Suprapubic skin (tissue), 4 donors: ENCODE measurements at regions not wholly inside any gene's neighbourhood (a gene's known extent, or its start where the extent isn't known, plus 50 kb on each side); places are given as distances from the start of the nearest gene placed in this dataset.
A peak's percentile ranks its signal among the peaks of the same experiment; 100 is the strongest.

Source experiments
- EP300 ChIP-seq: sonication (generic); formaldehyde crosslinking; IDR thresholded peaks from one replicate; pipeline ENCODE4 v1.6.1; 2017; ENCODE audit warnings: antibody characterized with exemption
- POLR2A ChIP-seq, 2 donors: fragments of 450-650 bp; IDR thresholded peaks; one replicate each; pipeline ENCODE4 v1.6.1; 2017; ENCODE audit warnings: antibody characterized with exemption in 2 of 2, mild to moderate bottlenecking in 2 of 2, moderate library complexity in 2 of 2
- POLR2AphosphoS5 ChIP-seq, 3 donors: sonication (generic); formaldehyde crosslinking; IDR thresholded peaks; one replicate each; pipeline ENCODE4 v1.6.1; 2017; ENCODE audit warnings: antibody characterized with exemption in 3 of 3
- TF ChIP-seq, protein P1 (sequence below), 2 donors: fragments of 200-600 bp in 1 of 2; fragments of 450-650 bp in 1 of 2; sonication (generic) in 1 of 2; IDR thresholded peaks; one replicate each; pipeline ENCODE4 v1.5.1; 2016 to 2019; ENCODE audit warnings: antibody characterized with exemption in 2 of 2, mild to moderate bottlenecking in 1 of 2, moderate library complexity in 1 of 2

DNA sequence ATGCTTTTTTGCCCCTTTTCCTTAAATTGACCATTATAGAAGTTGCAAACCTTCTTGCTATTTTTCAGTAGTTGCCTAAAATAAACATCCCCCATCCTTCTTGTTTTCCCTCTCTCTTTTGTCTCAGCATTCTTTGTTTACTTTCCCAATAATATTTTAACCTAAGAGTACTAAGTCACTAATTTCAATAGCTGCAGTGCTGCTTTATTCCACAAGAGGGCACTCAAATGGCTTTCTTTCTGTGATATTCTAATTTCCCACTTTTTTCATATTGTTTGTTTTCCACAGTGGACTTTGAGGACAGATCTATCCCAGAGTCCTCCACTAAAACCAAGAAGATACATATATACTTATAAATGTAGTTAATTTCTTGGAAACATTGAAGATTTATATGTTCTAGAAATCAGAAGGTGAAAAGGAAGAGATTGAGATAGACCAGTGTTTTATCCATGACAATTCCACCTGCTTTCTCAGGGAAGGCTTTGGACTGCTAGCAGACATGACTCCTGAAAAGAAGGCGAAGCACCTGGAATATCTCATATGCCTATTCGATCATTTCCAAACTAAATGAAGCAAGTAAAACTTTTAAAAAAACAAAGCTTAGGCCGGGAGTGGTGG, 104.8 kb upstream of the GRIK1 start:
- TF ChIP-seq, protein P1, sequence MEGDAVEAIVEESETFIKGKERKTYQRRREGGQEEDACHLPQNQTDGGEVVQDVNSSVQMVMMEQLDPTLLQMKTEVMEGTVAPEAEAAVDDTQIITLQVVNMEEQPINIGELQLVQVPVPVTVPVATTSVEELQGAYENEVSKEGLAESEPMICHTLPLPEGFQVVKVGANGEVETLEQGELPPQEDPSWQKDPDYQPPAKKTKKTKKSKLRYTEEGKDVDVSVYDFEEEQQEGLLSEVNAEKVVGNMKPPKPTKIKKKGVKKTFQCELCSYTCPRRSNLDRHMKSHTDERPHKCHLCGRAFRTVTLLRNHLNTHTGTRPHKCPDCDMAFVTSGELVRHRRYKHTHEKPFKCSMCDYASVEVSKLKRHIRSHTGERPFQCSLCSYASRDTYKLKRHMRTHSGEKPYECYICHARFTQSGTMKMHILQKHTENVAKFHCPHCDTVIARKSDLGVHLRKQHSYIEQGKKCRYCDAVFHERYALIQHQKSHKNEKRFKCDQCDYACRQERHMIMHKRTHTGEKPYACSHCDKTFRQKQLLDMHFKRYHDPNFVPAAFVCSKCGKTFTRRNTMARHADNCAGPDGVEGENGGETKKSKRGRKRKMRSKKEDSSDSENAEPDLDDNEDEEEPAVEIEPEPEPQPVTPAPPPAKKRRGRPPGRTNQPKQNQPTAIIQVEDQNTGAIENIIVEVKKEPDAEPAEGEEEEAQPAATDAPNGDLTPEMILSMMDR (IDR thresholded peaks at IDR 0.05) = peak; percentile 68 to 79
- TF ChIP-seq EP300 (no peak), POLR2A (IDR thresholded peaks at IDR 0.05) (no peak), POLR2AphosphoS5 (IDR thresholded peaks at IDR 0.05) (no peak)
